K562 (cell line): ENCODE measurements at regions not wholly inside any gene's neighbourhood (a gene's known extent, or its start where the extent isn't known, plus 50 kb on each side); places are given as distances from the start of the nearest gene placed in this dataset.

Experiments
- ATAC-seq: fragments of 200-7000 bp; cut with Tn5 transposase; 3 replicates; pipeline ENCODE4 v1.9.1; 2020; ENCODE audit warnings: moderate library complexity
- BruUV-seq: library from RNA; stranded (reverse); fragments of 400-500 nt; replicated peaks from 2 replicates; lab custom pipeline; 2021; lab: Mats Ljungman, UMichigan
- CTCF ChIA-PET: fragments of 300-600 bp; formaldehyde crosslinking; extraction: SDS; loops from one replicate; lab custom pipeline; 2021; ENCODE audit warnings: low intra/inter-chr PET ratio; lab: Yijun Ruan, JAX
- POLR2A ChIA-PET: fragments of 300-600, 350-650 bp; sonication (Branson Sonifier 250); formaldehyde crosslinking; extraction: SDS; loops from one replicate; lab custom pipeline; 2021; ENCODE audit warnings: antibody characterized with exemption, inconsistent platforms; lab: Yijun Ruan, JAX
- DNase-seq, 4 experiments: peaks; one replicate each; pipeline versions ENCODE4 v3.0.0 to v3.0.0-alpha.2; 2011 to 2018; ENCODE audit warnings: low spot score in 3 of 4, mixed read lengths in 3 of 4; ENCODE audit errors: extremely low read depth in 1 of 4
- FAIRE-seq: peaks from 2 replicates; lab custom pipeline; 2011; peaks lifted over from hg19 to GRCh38; lab: Jason Lieb, UNC
- H2AFZ ChIP-seq: 2 replicates; pipeline ENCODE4 v1.6.0; 2011; ENCODE audit warnings: low read depth, low read length, control low read depth, inconsistent platforms
- H3K27ac ChIP-seq: fragments of 200-600 bp; 3 replicates; pipeline ENCODE4 v1.8.0; 2011; ENCODE audit warnings: low read depth, mild to moderate bottlenecking, control low read depth, inconsistent platforms, low read length, moderate library complexity, mixed read lengths; ENCODE audit errors: extremely low read depth
- H3K27me3 ChIP-seq, 2 experiments: fragments of 300-600 bp in 1 of 2; 2 replicates in 1 of 2; 3 replicates in 1 of 2; pipeline versions ENCODE4 v1.6.0 to v1.8.0; 2011; ENCODE audit warnings: inconsistent platforms in 2 of 2, low read length in 2 of 2, mild to moderate bottlenecking in 1 of 2, mixed read lengths in 1 of 2, moderate library complexity in 1 of 2; ENCODE audit not compliant: control insufficient read depth in 2 of 2, insufficient read depth in 2 of 2
- H3K36me3 ChIP-seq: fragments of 300-600 bp; 3 replicates; pipeline ENCODE4 v1.8.0; 2011; ENCODE audit warnings: mild to moderate bottlenecking, low read length, inconsistent platforms; ENCODE audit not compliant: control insufficient read depth, insufficient read depth
- H3K4me1 ChIP-seq, 2 experiments: fragments of 200-600 bp in 1 of 2; replicated peaks in 1 of 2; 2 replicates in 1 of 2; 3 replicates in 1 of 2; pipeline versions ENCODE4 v1.5.1 to v1.8.0; 2011; ENCODE audit warnings: inconsistent platforms in 2 of 2, low read length in 2 of 2, mild to moderate bottlenecking in 1 of 2, mixed read lengths in 1 of 2, moderate library complexity in 1 of 2; ENCODE audit not compliant: control insufficient read depth in 2 of 2, insufficient read depth in 2 of 2
- H3K4me2 ChIP-seq: 2 replicates; pipeline ENCODE4 v1.6.1; 2011; ENCODE audit warnings: low read length, control low read depth, inconsistent platforms, mixed read lengths; ENCODE audit not compliant: insufficient read depth
- H3K4me3 ChIP-seq: fragments of 200-600 bp; sonication (generic), shearing (Covaris generic); 2 replicates; pipeline ENCODE4 v1.5.1; 2016; ENCODE audit warnings: control low read depth, inconsistent platforms
- H3K79me2 ChIP-seq: fragments of 200-600 bp; 3 replicates; pipeline ENCODE4 v1.8.0; 2011; ENCODE audit warnings: low read length, inconsistent platforms; ENCODE audit not compliant: control insufficient read depth, insufficient read depth
- H3K9ac ChIP-seq, 2 experiments: 2 replicates each; pipeline versions ENCODE4 v1.6.0 to v1.6.1; 2011; ENCODE audit warnings: low read depth in 2 of 2, low read length in 2 of 2, control low read depth in 1 of 2, inconsistent platforms in 1 of 2, mild to moderate bottlenecking in 1 of 2, mixed read lengths in 1 of 2; ENCODE audit not compliant: insufficient read depth in 1 of 2
- H3K9me1 ChIP-seq: one replicate; pipeline ENCODE4 v1.6.0; 2011; ENCODE audit warnings: inconsistent platforms, mild to moderate bottlenecking, low read length, moderate library complexity; ENCODE audit not compliant: control insufficient read depth, insufficient read depth
- H3K9me3 ChIP-seq: replicated peaks from 2 replicates; pipeline ENCODE4 v1.5.1; 2011; ENCODE audit warnings: low read depth, low read length, inconsistent platforms; ENCODE audit not compliant: control insufficient read depth, insufficient read depth
- H4K20me1 ChIP-seq: replicated peaks from 2 replicates; pipeline ENCODE4 v1.6.1; 2011; ENCODE audit warnings: low read length, inconsistent platforms, mixed read lengths; ENCODE audit not compliant: control insufficient read depth, insufficient read depth
- PHF20 ChIP-seq: fragments of 450-650 bp; IDR thresholded peaks from 2 replicates; pipeline ENCODE4 v1.6.1; 2018; ENCODE audit not compliant: partially characterized antibody
- TSHZ1 ChIP-seq: fragments of 250-450 bp; sonication (Bioruptor Pico); IDR thresholded peaks from 2 replicates; pipeline ENCODE4 v1.4.0; 2020; ENCODE audit warnings: mild to moderate bottlenecking, moderate library complexity
- YBX1 ChIP-seq: fragments of 450-650 bp; IDR thresholded peaks from 2 replicates; pipeline ENCODE4 v1.7.1; 2016; ENCODE audit warnings: mild to moderate bottlenecking
- ZNF217 ChIP-seq: sonication (generic); formaldehyde crosslinking; IDR thresholded peaks from 2 replicates; pipeline ENCODE4 v1.8.0; 2022; ENCODE audit warnings: mild to moderate bottlenecking, missing genetic modification reagents
- ZNF316 ChIP-seq: fragments of 450-650 bp; IDR thresholded peaks from 2 replicates; pipeline ENCODE4 v1.6.1; 2016
- WGBS: fragments of 100-300 bp; shearing (Covaris generic); methylation state at CpG from one replicate; pipeline ENCODE4 v1.1.6; 2016; ENCODE audit warnings: low coverage, mixed read lengths; ENCODE audit not compliant: insufficient coverage; ENCODE audit errors: missing lambda C conversion rate; 5-methylcytosine and 5-hydroxymethylcytosine counted together
- in situ Hi-C: fragments of 300-500 bp; cut with MboI; formaldehyde crosslinking; loops from 4 replicates; pipeline ENCODE4 v1.15.0; 2018; ENCODE audit warnings: inconsistent platforms, mixed read lengths
- intact Hi-C: fragments of 100-400 bp; cut with micrococcal nuclease; formaldehyde crosslinking; loops from 2 replicates; pipeline ENCODE4 v1.14.2; 2022
- TF ChIP-seq, protein P1 (sequence below): fragments of 450-650 bp; IDR thresholded peaks from 2 replicates; pipeline ENCODE4 v1.6.1; 2016; ENCODE audit warnings: mild to moderate bottlenecking

- H3K27ac ChIP-seq = no peak overlapping the region
- in situ Hi-C loops = no loop called here
- H3K4me1 ChIP-seq = no peaks in the 10 kb centered on the region
- no peaks in the 10 kb centered on the region for H3K9me1 ChIP-seq
- CTCF ChIA-PET = no interaction called here
- H3K27me3 ChIP-seq = no peaks in the 10 kb centered on the region
- H3K36me3 ChIP-seq = no peaks in the 10 kb centered on the region
- H3K4me2 ChIP-seq = no peak overlapping the region
- FAIRE-seq = no peak
- 0% methylated on average over 2 of the region's 2 CpGs for WGBS
- no peak overlapping the region for H2AFZ ChIP-seq
- no peak for DNase-seq
- POLR2A ChIA-PET = no interaction called here
- H3K4me3 ChIP-seq = no peak overlapping the region
- H3K9ac ChIP-seq = no peak overlapping the region
- BruUV-seq = no TSS peak
- intact Hi-C loops = no loop called here
- no peaks in the 10 kb centered on the region for H3K79me2 ChIP-seq
- no peaks in the 10 kb centered on the region for H4K20me1 ChIP-seq
- no peak for ATAC-seq
- no peaks in the 10 kb centered on the region for H3K9me3 ChIP-seq
- TF ChIP-seq YBX1 = no peak
- TF ChIP-seq, protein P1, sequence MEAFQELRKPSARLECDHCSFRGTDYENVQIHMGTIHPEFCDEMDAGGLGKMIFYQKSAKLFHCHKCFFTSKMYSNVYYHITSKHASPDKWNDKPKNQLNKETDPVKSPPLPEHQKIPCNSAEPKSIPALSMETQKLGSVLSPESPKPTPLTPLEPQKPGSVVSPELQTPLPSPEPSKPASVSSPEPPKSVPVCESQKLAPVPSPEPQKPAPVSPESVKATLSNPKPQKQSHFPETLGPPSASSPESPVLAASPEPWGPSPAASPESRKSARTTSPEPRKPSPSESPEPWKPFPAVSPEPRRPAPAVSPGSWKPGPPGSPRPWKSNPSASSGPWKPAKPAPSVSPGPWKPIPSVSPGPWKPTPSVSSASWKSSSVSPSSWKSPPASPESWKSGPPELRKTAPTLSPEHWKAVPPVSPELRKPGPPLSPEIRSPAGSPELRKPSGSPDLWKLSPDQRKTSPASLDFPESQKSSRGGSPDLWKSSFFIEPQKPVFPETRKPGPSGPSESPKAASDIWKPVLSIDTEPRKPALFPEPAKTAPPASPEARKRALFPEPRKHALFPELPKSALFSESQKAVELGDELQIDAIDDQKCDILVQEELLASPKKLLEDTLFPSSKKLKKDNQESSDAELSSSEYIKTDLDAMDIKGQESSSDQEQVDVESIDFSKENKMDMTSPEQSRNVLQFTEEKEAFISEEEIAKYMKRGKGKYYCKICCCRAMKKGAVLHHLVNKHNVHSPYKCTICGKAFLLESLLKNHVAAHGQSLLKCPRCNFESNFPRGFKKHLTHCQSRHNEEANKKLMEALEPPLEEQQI = no peak
- TF ChIP-seq PHF20 = no peak
- no peak for TF ChIP-seq TSHZ1
- no peak for TF ChIP-seq ZNF217 (CRISPR knock-in tag)
- TF ChIP-seq ZNF316 = no peak
These were observed 210.6 kb downstream of the DEPDC1B start for GRCh38 chr5:60489377-60489776.
